Testis (tissue), 2 donors: ENCODE measurements at regions not wholly inside any gene's neighbourhood (a gene's known extent, or its start where the extent isn't known, plus 50 kb on each side); places are given as distances from the start of the nearest gene placed in this dataset.

Experiments used
- POLR2A ChIP-seq: fragments of 450-650 bp; IDR thresholded peaks from one replicate; pipeline ENCODE4 v1.6.1; 2017; ENCODE audit warnings: antibody characterized with exemption, mild to moderate bottlenecking, moderate library complexity
- TF ChIP-seq, protein P1 (sequence below), 3 experiments: fragments of 450-650 bp in 2 of 3; fragments of 200-600 bp in 1 of 3; sonication (generic) in 1 of 3; IDR thresholded peaks; one replicate each; pipeline ENCODE4 v1.5.1; 2016 to 2019; ENCODE audit warnings: antibody characterized with exemption in 3 of 3, mild to moderate bottlenecking in 2 of 3, moderate library complexity in 1 of 3

DNA sequence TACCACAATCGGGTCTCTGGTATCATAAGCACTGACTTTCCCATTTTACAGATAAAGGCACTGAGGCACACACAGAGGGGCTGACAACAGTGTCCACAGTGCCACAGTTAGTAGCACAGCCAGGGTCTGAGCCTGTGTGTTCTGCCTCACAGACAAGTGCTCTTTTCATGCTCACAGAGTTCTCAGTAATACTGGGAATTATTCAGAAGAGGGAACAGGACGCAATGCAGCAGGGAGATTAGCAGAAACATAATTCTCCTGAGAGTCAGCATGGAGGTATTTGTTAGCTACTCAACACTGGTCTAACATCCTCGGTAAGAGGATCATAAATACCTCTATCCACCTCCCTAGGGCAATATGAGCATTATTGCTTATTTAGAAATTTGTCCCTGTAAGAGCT is 219.3 kb upstream of the EEA1 start:
- TF ChIP-seq, protein P1, sequence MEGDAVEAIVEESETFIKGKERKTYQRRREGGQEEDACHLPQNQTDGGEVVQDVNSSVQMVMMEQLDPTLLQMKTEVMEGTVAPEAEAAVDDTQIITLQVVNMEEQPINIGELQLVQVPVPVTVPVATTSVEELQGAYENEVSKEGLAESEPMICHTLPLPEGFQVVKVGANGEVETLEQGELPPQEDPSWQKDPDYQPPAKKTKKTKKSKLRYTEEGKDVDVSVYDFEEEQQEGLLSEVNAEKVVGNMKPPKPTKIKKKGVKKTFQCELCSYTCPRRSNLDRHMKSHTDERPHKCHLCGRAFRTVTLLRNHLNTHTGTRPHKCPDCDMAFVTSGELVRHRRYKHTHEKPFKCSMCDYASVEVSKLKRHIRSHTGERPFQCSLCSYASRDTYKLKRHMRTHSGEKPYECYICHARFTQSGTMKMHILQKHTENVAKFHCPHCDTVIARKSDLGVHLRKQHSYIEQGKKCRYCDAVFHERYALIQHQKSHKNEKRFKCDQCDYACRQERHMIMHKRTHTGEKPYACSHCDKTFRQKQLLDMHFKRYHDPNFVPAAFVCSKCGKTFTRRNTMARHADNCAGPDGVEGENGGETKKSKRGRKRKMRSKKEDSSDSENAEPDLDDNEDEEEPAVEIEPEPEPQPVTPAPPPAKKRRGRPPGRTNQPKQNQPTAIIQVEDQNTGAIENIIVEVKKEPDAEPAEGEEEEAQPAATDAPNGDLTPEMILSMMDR (IDR thresholded peaks at IDR 0.05): no peak
- no peak for TF ChIP-seq POLR2A
